Hematopoietic multipotent progenitor cell treated with erythropoietin and hydrocortisone succinate and interleukin-3 and kit ligand, for 8 days (in vitro differentiated cells): ENCODE measurements at regions not wholly inside any gene's neighbourhood (a gene's known extent, or its start where the extent isn't known, plus 50 kb on each side); places are given as distances from the start of the nearest gene placed in this dataset.

ENCODE experiments used
- DNase-seq: peaks from one replicate; pipeline ENCODE4 v3.0.0-alpha.2; 2015

DNA sequence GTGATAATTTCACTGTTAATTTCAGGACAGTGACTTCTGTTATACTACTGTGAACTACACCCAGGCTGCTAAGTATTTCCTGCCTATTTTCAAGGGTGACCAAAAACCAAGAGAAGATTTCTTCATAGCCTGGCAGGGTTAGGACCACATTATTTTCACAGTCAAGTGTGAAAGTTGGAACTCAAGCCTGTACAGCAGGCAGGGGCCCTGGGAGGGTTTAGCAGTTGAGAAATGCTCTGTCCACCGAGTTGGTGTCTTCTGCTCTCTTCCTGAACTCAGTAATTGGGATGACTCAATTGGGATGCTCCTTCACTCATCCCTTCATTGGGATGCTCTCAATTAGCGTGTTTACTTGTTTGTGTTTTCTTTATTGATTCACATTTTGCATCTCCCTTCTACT lies 347.3 kb upstream of the CDH11 start:
- DNase-seq = no peak

DNA sequence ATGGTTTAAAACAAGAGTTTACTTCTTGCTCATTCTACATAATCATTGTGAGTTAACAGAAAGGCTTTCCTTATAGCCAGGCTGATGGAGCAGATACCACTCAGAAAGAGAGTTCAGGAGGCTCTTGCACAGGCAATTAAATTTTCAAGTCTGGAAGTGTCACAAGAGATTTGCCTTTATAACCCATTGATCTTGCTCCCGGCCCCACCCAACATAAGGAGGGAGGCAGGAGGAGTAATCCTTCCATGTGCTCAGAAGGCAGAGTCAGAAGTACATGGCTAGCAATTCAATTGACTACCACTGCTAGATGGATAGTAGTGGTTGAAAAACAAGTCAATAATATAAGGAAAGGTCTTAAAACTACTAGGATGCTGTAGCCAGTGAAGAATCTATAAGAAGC lies 346.3 kb upstream of the CDH11 start:
- no peak for DNase-seq

DNA sequence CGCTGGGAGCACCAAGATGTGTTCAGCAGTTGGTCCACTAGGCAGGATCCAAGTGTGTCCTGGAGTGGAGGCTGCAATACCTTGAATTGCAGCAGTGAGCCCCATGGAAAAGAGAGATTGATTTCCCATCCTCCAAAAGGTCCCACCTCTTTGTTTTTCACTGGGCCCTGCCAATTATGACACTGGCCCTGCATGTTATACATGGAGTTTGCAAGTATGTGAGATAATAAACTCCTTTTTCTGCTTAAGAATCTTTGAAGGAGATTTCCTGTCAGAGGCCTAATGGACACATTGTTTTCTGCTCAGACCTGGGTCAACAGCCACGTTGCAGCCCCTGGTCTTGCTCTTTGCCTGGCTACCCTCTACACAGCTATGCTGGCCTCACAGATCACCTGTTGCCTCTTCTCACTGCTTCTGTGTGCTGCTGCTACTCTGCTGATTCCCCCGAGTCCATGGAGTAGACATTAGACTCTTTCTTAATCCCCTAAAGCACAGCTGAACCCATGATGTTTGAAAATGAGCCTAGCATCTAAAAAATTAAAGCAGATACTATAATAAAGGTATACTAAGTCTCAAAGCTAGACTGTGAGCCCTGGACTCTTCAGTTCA lies 341.9 kb upstream of the CDH11 start:
- DNase-seq = no peak

DNA sequence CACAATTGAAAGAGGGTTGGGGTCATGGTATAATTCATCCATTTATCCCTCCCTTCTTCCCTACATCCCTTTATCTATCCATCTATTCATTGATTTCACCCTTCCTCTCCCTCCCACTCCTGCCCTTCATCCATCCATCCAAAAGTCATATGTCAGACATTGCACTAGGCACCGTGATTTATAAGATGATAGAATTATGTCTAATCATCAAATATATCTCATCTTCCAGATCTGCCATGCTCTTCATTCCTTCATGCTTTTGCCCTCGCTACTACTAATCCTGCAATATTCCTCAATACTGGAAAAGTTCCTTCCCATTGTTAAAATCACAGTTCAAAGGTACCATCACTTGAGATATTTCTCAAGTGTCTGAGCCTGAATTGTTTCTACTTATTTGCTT lies 335.2 kb upstream of the CDH11 start:
- DNase-seq = no peak

DNA sequence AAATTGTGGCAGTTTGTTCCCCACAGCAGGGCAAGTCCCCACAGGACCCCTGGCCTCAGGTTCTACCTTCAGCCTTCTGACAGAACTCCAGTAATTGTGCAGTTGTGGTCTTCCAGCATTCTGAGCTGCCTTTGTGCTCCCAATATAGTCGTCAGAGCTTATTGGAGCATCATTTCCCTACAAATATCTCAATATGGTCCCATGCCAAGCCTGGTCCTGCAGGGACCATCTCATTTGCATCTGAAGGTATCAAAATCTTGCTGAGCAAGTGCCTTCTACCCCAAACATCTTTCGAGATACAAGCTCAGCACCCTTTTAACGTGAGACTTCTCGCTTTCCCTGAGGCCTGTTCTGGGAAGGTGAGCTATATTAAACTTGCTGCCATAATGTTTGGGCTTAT lies 333.9 kb upstream of the CDH11 start:
- no peak for DNase-seq

DNA sequence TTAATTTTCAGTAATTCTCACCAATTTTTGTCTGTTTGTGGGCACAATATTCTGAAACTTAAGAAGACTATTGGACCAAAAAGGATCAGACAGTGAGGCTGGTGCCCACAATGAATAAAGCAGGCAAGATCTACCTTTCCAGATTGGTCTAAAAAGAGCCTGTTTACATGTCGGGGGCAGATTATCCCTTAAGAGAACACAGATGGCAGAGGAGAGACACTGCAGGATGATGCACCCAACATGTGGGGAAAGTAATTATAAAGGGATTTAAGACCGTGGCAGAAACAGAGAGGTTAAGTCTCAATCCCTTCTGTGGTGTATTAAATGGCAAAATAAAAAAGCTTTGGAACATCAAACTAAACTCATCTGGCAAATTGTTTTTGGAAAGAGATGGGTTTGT lies 331.8 kb upstream of the CDH11 start:
- DNase-seq = no peak

DNA sequence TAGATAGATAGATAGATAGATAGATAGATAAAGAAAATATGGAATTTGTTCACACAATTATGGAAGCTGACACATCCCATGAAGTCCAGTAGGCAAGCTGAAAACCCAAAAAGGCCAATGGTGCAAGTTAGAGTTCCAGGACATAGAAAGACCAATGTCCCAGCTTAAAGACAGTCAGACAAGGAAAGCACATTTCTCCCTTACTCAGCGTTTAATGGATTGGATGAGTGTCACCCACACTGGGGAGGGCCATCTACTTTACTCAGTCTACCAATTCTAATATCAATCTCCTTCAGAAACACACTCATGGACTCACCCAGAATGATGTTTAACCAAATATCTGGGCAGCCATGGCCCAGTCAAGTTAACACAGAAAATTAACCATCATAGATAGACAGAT lies 327.7 kb upstream of the CDH11 start:
- DNase-seq = no peak

DNA sequence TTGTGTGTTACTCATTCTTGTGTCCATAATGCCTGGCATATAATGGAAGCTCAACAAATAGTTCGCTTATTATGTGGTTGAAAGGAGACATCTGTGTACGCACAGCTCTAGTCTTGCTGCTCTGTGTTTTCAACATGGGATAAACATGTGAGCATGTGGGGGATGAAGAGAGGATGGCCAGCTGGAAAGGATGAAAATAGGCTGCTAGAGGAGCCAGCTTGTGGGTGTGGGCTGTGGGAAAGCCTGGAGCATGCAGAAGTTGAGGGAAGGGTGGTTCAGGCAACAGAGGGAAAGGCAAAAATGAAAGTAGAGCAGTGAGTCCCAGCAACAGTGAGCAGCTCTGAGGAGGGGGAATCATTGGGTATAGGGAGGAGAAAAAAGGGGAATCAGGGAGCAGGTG lies 324.6 kb upstream of the CDH11 start:
- DNase-seq = no peak

DNA sequence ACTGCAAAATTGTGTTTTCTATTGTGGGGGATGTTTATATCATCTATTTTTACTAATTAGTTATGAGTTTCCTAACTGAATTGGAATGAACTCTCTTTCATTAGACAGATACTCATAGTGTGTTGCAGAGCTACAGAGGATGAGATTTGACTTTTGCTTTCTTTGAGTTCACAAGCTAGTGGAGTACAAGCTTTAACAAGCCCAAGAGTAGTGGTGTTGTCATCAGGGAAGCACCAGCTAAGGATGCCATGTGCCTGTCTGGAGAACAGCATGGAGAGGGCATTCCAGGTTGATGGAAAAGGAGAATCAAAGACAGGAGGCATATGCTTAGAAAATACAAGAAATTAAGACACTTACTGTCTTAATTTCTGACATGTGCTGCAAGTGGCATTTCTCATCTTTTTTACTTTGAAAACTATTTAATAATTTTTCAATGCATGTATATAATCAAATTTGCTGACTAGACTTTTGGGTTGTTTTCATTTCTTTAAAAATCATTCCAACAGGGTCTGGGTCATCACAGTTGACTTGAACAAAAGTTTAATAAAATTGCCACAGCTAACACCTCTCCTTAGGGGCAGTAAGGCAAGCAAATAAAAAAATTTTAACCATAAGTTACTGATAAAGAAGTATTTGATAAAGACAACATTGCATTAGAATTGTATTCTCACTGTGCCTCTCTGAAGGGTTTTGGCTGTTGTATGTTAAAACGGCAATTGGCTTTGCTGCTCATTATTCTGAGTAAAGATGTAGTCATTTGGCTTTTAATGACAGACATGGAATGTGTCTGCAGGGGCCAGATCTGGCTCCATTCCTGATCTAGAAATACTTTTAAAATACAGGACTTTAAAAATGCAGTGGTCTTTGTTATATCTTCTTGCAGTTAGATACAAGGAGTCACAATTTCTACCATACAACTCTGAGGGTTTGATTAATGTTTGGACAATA lies 323.7 kb upstream of the CDH11 start:
- no peak for DNase-seq

DNA sequence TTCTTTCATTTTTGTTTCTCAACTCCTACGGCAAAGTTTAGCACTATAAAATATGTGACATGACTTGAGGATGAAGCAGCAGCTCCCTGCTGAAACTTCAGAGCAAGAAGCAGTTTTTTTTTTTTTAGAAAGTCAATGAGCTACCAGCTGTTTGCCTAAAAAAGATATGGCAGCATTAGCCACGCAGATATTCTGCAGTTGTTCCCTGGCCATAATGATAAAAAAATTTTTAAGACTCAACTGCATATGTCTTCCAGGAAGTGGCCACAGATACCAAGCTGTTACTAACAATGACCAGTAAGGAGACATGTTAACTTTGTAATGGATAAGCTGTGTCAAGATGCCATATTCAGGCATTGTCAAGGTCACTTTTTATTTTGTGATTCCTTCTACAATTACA lies 319.6 kb upstream of the CDH11 start:
- DNase-seq = no peak

DNA sequence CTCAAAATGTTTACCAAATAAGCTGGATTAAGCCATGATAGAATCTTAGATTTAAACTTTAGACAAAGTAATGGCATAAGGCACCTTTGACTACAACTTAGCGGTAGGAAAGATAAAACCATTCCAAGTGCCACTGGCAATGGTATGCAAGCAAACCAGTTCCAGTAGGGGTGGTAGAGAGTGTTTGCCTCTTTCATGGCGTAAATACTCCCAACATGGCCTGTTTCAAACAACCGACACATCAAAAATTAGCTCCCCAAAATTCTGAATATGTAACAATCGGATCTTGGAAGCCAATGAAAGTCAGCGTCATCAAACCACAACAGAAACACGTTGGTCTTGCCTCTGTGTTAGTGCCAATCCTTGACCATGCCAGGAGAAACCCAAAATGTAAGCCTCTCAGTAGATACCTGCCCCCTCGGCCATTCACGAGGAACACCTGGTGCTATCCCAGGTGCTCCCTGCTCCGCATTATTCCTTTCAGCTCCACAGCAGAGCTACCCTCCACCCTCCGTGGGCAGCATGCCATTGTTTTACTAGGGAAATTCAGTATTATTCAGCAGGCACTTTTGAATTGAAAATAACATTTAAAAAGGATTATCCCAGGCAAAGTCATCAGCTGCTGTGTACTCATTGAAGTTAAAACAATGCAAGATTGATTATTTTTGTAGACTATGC lies 307.8 kb upstream of the CDH11 start:
- DNase-seq = no peak

DNA sequence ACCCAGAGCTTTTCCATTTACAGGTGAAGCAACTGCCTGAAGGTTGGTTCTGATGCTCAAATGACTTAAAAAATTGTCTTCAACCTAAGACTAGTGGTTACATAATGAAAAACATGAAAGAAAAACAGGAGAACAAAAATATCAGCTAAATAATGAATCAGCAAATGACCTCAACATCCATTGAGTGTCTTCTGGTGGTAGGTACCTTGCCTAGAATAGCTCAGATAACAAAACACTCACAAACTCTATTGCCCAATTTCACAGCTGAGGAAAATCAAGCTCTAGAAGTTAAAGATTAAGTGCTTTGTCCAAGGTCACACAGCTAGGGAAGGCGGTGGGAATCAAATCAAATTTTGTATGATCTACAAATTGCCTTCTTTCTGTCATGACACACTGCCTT lies 304.6 kb upstream of the CDH11 start:
- no peak for DNase-seq

DNA sequence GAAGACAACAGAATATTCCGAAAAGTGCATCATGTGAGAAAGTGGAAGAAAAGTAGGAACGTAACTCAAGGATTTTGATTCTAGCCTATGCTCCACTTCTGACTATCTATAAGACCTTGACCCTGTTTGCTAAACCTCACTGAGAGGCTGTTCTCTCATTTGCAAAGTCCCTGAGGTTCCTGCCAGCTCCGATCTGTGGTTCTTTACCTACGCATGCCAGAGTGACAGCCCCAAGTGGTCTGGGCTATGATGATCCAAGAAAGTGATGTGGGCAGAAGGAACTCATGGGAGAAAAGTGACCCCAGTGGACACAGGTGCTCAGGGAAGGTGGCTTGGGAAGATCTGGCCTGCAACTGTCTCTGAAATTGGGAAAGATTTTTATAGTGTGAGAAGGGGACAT lies 301.1 kb upstream of the CDH11 start:
- DNase-seq = no peak

DNA sequence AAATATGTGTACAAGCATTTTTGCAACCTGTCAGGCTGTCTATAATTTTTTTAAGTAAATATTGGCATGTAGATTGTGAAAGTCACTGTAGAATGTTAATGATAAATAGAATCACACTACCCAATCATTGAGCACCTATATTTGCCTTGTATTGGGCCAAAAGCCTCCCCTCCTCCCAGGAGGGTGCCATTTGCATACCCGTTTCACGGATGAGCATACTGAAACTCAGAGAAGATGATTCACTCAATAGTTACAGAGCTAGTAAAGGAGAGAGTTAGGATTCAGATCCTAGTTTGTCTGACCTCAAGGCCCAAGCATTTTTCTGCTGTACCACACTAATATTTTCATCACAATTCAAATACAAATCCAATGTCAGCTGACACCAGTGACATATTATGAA lies 299.7 kb upstream of the CDH11 start:
- DNase-seq = no peak

DNA sequence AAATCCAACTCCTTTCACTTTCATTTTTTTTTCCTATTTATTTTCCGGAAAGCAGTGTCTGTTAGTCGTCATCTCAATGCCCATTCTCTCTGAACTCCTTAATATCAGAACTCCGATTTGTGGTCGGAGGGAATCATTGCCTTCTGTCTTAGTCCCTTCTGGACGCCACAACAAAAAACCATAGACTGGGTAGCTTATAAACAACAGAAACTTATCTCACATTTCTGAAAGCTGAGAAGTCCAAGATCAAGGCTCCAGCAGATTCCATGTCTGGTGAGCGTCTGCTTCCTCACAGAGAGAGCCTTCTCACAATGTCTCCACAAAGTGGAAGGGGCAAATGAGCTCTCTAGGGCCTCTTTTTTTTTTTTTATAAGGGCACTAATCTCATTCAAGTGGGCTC lies 296.6 kb upstream of the CDH11 start:
- DNase-seq = no peak

DNA sequence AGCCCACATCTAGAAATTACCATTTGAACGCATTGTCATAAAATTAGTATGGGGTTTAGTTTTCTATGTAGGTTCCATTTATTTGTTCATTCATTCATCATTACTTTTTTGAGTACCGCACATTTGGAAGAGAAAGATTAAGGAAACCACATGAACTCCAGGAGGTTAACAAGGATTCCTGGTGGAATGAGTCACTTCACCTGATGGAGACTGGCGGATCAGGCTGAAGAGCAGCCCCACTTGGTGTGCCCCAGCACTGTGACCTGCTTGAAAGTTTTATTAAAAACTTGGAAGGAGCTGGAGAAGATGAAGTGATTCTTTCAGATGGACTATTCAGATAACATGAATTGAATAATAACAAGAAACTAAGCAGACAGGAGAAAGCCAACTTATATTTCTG lies 293.6 kb upstream of the CDH11 start:
- DNase-seq = no peak

DNA sequence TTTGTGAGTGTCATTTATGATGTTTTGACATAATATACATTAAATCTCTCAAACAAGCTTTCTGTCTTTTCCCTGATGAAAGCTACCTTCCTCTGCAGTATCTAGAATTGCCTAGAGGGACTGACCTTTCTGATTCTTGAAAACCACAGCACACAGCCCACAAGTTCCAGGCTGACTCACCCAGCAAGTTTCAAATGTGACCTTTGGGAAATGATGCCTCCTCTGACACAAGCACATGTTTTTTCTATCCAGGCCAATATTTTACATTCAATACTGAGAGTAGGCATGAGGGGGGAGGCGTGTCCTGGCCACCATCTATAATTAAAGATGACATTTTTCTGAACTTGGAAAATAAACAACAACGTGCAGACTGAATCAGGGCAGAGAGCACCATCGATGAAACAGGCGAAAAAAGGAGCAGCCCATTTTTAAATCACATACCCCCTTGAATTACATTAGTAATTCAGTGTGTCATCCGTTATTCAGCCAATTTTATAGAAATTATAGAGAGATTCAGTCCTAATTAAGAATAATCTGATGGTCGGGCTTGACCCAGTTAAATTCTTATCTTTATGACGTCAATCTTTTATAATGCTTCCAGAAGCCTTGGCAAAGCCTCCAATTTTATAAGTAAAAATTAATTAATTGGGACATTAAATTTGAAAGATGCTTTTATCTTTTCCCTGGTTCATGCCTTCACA lies 292.6 kb upstream of the CDH11 start:
- DNase-seq = no peak

DNA sequence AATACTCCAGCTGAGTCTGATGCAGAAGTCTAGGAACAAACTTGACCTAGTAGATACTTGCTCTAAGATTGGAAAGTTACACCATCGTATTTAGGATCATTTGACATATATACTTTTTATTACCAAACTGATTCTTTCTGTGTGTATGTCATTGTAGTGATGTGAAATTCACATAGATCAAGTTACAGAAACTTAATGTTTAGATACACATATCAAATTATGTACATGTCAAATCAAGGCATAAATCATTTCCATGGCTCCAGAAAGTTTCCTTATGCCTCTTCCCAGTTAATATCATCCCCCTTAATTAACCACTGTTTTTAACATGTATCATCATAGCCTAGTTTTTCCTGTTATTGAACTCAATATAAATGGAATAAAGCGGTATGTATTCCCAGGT lies 292.0 kb upstream of the CDH11 start:
- DNase-seq = no peak

DNA sequence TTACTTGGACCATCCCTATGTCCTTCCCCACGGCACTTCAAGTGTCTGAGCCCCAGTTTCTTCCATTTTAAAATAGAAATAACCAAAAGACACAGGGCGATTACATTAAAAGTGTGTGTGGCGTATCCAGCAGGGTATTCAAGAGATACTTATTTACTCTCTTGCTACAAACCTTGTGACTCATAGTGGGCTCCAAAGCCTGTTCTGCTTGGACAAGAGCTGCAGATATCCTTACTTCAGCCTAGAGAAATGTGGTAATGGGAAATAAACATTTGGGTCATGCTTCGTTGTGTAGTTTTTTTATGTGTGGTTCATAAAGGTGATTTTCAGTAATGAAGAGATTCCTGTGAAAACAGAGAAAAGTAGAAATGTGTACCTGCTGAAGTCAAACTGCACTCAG lies 288.9 kb upstream of the CDH11 start:
- DNase-seq = no peak

DNA sequence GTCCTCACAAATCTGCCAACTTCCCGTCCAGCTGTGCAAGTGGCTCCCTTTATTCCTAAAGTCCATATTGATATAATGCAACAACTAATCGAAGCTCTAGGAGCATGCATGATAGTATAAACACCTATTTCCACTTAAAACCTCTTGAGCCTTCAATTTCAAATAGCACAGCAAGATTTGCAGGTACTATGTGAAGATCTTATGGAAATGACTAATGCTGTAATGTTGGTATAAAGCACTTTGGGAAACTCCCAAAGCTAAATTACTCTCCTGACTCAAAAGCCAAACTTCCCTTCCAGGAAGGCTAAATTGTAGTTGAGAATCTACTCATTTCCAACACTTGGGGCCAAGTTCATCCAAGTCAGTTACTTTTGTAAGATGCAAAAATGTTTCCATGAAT lies 287.6 kb upstream of the CDH11 start:
- no peak for DNase-seq

DNA sequence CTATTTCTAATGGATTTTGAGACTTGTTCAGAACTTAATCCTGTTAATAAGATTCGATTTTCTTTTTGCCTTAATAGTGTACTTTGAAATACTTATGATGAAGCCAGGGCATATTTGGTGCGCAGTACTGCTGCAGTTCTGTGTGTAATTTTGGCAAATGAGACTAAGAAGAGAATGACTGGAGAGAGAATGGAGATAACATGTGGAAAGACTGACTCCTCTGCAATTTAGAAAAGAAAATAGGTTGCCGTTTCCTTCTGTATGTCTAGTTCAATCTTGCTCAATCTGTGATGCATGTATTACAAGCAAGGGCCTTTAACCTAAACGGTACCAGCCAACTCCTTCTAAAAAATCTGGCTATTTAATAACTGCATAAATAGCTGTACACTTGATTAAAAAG lies 285.1 kb upstream of the CDH11 start:
- no peak for DNase-seq

DNA sequence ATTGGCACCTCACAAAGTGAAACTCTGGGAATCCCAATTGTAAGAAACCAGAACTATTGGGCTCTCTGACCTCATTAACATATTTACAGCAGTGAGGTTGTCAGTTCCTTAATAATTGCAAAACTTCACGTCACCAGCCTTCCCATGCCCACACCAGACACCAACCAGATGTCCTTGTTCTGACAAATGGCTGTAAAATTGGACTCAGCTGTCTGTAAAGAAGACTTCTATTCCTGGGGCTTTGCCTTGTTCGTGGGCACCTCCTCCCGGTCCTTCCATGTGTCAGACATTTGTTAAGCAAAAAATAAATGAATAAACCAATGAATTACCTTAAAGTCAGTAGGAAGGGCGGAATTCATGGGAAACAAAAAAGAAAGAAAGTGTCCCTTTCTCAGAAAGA lies 284.3 kb upstream of the CDH11 start:
- no peak for DNase-seq

DNA sequence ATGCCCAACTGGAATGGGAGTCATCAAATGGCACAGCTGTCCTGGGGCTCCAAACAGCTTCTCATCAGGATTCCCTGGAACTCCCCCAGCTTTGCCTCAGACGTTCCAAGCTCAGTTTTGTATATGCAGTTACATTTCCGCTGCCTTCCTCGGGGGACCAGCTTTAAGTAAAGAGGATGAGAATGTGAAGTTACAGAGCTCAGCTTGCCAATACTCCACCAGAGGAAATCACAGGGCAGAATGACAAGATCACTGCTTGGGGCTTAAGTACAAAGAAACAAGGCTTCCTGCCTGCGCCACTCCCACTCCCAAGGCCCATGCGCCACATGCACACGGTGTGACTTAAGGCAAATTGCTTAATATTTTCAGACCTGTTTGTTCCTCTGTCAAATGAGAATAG lies 272.4 kb upstream of the CDH11 start:
- DNase-seq = no peak
